Neuron (in vitro differentiated cells): ENCODE measurements at regions not wholly inside any gene's neighbourhood (a gene's known extent, or its start where the extent isn't known, plus 50 kb on each side); places are given as distances from the start of the nearest gene placed in this dataset.
"Not testable (repeated sequence)": the region's sequence is repeated elsewhere in the genome, so short reads cannot be mapped to it uniquely, and the experiment has no call there.

Experiments used
- H2AFZ ChIP-seq: one replicate; pipeline ENCODE4 v1.6.1; 2013; ENCODE audit warnings: low read depth, mild to moderate bottlenecking, inconsistent platforms, low read length, moderate library complexity
- H3K27me3 ChIP-seq: one replicate; pipeline ENCODE4 v1.6.1; 2013; ENCODE audit warnings: low read length; ENCODE audit not compliant: insufficient read depth
- H3K36me3 ChIP-seq: one replicate; pipeline ENCODE4 v1.6.1; 2013; ENCODE audit warnings: low read length; ENCODE audit not compliant: insufficient read depth
- H3K4me1 ChIP-seq: one replicate; pipeline ENCODE4 v1.6.1; 2013; ENCODE audit warnings: low read length; ENCODE audit not compliant: insufficient read depth
- H3K4me3 ChIP-seq: 2 replicates; pipeline ENCODE4 v1.5.1; 2013; ENCODE audit warnings: mild to moderate bottlenecking, low read length, moderate library complexity
- H3K9me3 ChIP-seq: one replicate; pipeline ENCODE4 v1.6.1; 2013; ENCODE audit warnings: low read length

- H2AFZ ChIP-seq = no peak overlapping the region
- H3K4me3 ChIP-seq = no peak overlapping the region
- H3K36me3 ChIP-seq = no peaks in the 10 kb centered on the region
- no peaks in the 10 kb centered on the region for H3K9me3 ChIP-seq
- H3K27me3 ChIP-seq = no peaks in the 10 kb centered on the region
- H3K4me1 ChIP-seq = peaks cover 7% of the 10 kb centered on the region
These were observed 100.9 kb upstream of the NXPH2 start for GRCh38 chr2:138881126-138881525.

GRCh38 chr2:138879931-138880330 is 99.7 kb upstream of the NXPH2 start:
- no peaks in the 10 kb centered on the region for H3K36me3 ChIP-seq
- no peak overlapping the region for H3K4me3 ChIP-seq
- H3K9me3 ChIP-seq = no peaks in the 10 kb centered on the region
- no peak overlapping the region for H2AFZ ChIP-seq
- H3K27me3 ChIP-seq = no peaks in the 10 kb centered on the region
- H3K4me1 ChIP-seq = peaks cover 7% of the 10 kb centered on the region

- H3K4me1 ChIP-seq = peaks cover 7% of the 10 kb centered on the region
- H3K9me3 ChIP-seq = no peaks in the 10 kb centered on the region
- H3K36me3 ChIP-seq = no peaks in the 10 kb centered on the region
- H2AFZ ChIP-seq = no peak overlapping the region
- H3K27me3 ChIP-seq = no peaks in the 10 kb centered on the region
- no peak overlapping the region for H3K4me3 ChIP-seq
These were observed 97.2 kb upstream of the NXPH2 start for GRCh38 chr2:138877421-138877820.

DNA sequence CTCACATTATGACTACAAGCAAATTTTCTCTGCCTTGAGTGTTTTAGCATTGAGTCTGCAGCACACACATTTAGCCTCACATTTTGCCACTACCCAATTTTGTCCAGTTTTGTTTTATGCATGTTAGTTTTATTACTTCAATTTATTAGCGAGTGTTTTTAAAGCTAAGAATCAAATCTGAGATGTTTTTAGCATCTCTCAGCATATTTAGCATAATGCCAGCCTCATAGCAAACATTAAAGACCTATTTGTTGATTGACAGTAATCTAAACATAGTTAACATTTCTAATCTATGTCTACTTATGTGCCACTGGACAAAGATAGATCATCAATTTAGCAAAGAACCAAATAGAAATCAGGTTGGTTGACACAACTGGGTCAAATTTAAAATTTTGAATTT is 94.1 kb upstream of the NXPH2 start:
- Histone ChIP-seq H2AFZ (no peak overlapping the region), H3K4me1 (no peaks in the 10 kb centered on the region), H3K36me3 (no peaks in the 10 kb centered on the region), H3K27me3 (no peaks in the 10 kb centered on the region), H3K4me3 (no peak overlapping the region), H3K9me3 (no peaks in the 10 kb centered on the region)

- H3K36me3 ChIP-seq, H2AFZ ChIP-seq, H3K9me3 ChIP-seq, H3K27me3 ChIP-seq, H3K4me3 ChIP-seq, H3K4me1 ChIP-seq: not testable (repeated sequence)
These were observed 91.9 kb upstream of the NXPH2 start for GRCh38 chr2:138872116-138872515.

- Histone ChIP-seq H3K9me3 (no peaks in the 10 kb centered on the region), H3K27me3 (no peaks in the 10 kb centered on the region), H3K4me1 (no peaks in the 10 kb centered on the region)
These were observed 91.1 kb upstream of the NXPH2 start for GRCh38 chr2:138871312-138871711.

GRCh38 chr2:138867341-138867740 is 87.2 kb upstream of the NXPH2 start:
- H3K9me3 ChIP-seq = no peaks in the 10 kb centered on the region
- H3K36me3 ChIP-seq = no peaks in the 10 kb centered on the region
- no peaks in the 10 kb centered on the region for H3K27me3 ChIP-seq
- H3K4me1 ChIP-seq = no peaks in the 10 kb centered on the region
- H2AFZ ChIP-seq = no peak overlapping the region
- no peak overlapping the region for H3K4me3 ChIP-seq

More at GRCh38 chr2:138871312-138871711, 91.1 kb upstream of the NXPH2 start:
- Histone ChIP-seq H3K36me3 (no peaks in the 10 kb centered on the region), H2AFZ (no peak overlapping the region), H3K4me3 (no peak overlapping the region)

DNA sequence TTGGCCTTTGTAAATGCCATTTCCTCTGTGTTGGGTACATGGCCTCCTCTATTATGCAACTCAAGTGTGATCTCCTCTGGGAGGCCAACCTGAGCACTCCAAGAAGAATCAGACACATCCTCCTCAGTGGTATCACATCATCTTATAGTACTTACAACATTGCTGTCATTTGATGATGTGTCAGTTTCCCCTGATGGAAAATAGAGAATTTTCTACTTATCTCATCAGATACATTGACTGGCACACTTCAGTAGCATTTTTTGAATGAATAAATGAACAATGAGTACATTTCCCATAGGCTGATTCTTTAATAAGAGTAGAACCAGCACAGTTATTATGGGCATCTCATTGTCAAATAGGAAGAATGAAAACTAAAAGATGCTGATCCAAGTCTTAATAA is 86.6 kb upstream of the NXPH2 start:
- Histone ChIP-seq H3K9me3 (no peaks in the 10 kb centered on the region), H3K4me3 (no peak overlapping the region), H3K27me3 (no peaks in the 10 kb centered on the region), H3K36me3 (no peaks in the 10 kb centered on the region), H3K4me1 (no peaks in the 10 kb centered on the region), H2AFZ (no peak overlapping the region)

- no peaks in the 10 kb centered on the region for H3K4me1 ChIP-seq
- H2AFZ ChIP-seq = no peak overlapping the region
- H3K36me3 ChIP-seq = no peaks in the 10 kb centered on the region
- no peaks in the 10 kb centered on the region for H3K27me3 ChIP-seq
- no peak overlapping the region for H3K4me3 ChIP-seq
- H3K9me3 ChIP-seq = no peaks in the 10 kb centered on the region
These were observed 73.6 kb upstream of the NXPH2 start for GRCh38 chr2:138853761-138854160.

GRCh38 chr2:138853296-138853695 is 73.1 kb upstream of the NXPH2 start:
- Histone ChIP-seq H3K4me3 (no peak overlapping the region), H2AFZ (no peak overlapping the region), H3K36me3 (no peaks in the 10 kb centered on the region), H3K9me3 (no peaks in the 10 kb centered on the region), H3K27me3 (no peaks in the 10 kb centered on the region), H3K4me1 (no peaks in the 10 kb centered on the region)

DNA sequence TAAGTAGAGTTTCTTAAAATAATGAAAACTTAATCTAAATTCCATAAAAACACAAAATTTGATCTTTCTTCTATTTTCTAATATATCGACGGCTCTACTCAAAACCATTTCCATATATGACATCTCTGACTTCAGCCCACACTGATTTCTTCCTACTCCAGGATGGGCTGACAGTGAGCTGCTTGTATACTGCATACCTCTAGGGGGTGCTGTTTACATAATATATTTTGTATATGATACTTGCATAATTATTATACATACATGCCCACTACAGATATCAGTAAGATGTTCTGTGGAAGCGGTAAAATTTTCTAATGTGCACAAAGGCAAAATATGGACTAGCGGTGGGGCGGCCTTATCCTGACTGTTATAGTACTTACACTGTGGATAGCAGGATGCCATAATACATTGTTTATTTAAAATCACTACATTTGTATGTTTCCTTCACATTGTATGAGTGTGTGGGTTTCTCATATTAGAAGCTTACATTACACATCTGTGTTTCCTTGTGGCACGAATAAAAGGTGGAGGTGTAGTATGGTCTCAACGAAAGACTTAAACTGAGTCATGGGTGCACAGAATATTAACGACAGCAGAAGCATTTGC is 66.1 kb upstream of the NXPH2 start:
- no peaks in the 10 kb centered on the region for H3K27me3 ChIP-seq
- H3K36me3 ChIP-seq = no peaks in the 10 kb centered on the region
- H3K4me3 ChIP-seq = no peak overlapping the region
- no peaks in the 10 kb centered on the region for H3K4me1 ChIP-seq
- no peaks in the 10 kb centered on the region for H3K9me3 ChIP-seq
- no peak overlapping the region for H2AFZ ChIP-seq

- Histone ChIP-seq H2AFZ (no peak overlapping the region), H3K36me3 (no peaks in the 10 kb centered on the region), H3K9me3 (no peaks in the 10 kb centered on the region), H3K27me3 (no peaks in the 10 kb centered on the region), H3K4me1 (no peaks in the 10 kb centered on the region), H3K4me3 (no peak overlapping the region)
These were observed 62.2 kb upstream of the NXPH2 start for GRCh38 chr2:138842341-138842740.

DNA sequence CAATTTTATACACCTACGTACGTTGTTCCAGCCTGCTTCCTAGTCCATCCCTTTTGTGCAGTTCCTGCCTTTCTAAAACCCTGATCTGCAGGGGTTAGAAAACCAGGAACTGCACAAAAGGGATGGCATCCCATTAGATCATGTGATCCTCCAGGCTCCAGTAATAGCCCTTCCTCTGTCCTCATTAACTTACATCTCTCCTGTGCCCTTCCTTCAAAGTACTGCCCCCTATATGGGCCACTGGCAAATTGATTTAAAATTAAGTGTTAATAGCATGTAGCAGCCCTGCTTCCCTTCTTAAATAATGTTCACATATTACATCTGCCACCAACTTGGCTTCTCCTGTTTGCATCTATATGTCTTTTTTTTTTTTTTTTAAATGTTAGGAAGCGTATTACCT is 61.3 kb upstream of the NXPH2 start:
- Histone ChIP-seq H3K4me3 (no peak overlapping the region), H3K9me3 (no peaks in the 10 kb centered on the region), H3K36me3 (no peaks in the 10 kb centered on the region), H3K4me1 (no peaks in the 10 kb centered on the region), H3K27me3 (no peaks in the 10 kb centered on the region), H2AFZ (no peak overlapping the region)

- Histone ChIP-seq H3K9me3 (no peaks in the 10 kb centered on the region), H3K36me3 (no peaks in the 10 kb centered on the region)
These were observed 58.8 kb upstream of the NXPH2 start for GRCh38 chr2:138838851-138839620.

More at GRCh38 chr2:138838851-138839620, 58.8 kb upstream of the NXPH2 start:
- H3K27me3 ChIP-seq = no peaks in the 10 kb centered on the region
- no peak overlapping the region for H2AFZ ChIP-seq
- H3K4me1 ChIP-seq = no peaks in the 10 kb centered on the region
- H3K4me3 ChIP-seq = no peak overlapping the region
